GM19023 (cell line): ENCODE measurements at regions not wholly inside any gene's neighbourhood (a gene's known extent, or its start where the extent isn't known, plus 50 kb on each side); places are given as distances from the start of the nearest gene placed in this dataset.
"Not testable (repeated sequence)": the region's sequence is repeated elsewhere in the genome, so short reads cannot be mapped to it uniquely, and the experiment has no call there.

Experiments
- ATAC-seq: cut with Tn5 transposase; IDR thresholded peaks from one replicate; pipeline ENCODE4 v1.9.1; 2021; ENCODE audit warnings: mild to moderate bottlenecking, moderate library complexity; ENCODE audit not compliant: unreplicated experiment

GRCh38 chr5:116787570-116787969 lies 212.9 kb upstream of the SEMA6A start:
- no peak for ATAC-seq

- ATAC-seq, result no peak
Measured at GRCh38 chr5:116785106-116785505, 210.5 kb upstream of the SEMA6A start.

DNA sequence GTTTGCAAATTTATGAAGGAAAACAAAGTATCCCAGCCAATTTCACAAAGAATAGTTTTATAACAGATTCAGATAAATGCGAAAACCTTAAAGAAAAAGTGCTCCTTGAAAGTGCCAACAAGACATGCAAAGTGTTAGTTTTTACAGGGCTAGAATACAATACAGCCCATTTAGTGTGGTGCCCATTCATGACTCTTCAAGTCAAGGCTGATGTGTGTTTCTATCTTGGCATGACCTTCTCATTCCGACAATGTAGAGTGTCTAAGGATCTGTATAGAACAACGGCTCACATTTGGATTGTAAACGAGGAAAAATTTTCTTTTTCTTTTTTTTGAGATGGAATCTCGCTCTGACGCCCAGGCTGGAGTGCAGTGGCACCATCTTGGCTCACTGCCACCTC lies 205.2 kb upstream of the SEMA6A start:
- ATAC-seq, result no peak

- ATAC-seq, result no peak
Measured at GRCh38 chr5:116778651-116779280, 204.1 kb upstream of the SEMA6A start.

DNA sequence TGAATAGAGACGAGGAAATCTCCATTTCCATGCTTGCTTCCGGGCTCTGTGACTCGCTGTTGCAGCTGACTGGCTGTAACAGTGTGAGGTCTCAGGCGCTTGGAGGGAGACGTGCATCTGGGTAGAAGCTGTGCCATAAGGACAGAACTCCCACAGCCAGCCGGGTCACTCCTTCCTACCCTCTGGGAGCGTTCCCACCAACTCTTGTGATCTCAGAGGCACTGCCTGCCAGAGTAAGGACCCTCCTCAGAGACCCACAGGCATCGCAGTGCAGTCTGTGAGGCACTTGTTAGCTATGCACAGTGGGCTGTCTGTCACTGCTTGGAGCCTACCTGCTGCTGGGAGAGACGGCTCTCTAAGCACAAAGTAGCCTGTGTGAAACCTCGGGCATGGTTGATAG lies 203.4 kb upstream of the SEMA6A start:
- ATAC-seq, result peak; percentile 67

DNA sequence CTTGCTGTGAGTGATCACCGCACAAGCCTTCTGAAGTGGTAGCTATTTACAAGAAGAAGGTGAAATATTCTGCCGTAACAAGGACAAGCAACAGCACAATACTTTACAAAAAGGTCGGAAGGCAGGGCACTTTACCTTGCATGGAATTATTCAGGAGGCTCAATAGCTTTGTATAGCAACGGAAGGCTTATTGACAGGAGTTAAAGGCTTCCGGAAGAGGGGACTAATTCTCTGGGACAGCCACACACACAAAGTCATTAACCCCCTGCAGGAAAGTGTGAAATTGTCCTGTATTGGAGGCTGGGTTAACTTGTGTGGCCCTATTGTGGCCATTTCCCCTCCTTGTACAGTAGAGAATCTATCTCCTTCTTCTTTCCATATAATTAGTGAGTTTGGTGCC lies 199.3 kb upstream of the SEMA6A start:
- no peak for ATAC-seq

GRCh38 chr5:116772806-116773205 lies 198.2 kb upstream of the SEMA6A start:
- no peak for ATAC-seq

DNA sequence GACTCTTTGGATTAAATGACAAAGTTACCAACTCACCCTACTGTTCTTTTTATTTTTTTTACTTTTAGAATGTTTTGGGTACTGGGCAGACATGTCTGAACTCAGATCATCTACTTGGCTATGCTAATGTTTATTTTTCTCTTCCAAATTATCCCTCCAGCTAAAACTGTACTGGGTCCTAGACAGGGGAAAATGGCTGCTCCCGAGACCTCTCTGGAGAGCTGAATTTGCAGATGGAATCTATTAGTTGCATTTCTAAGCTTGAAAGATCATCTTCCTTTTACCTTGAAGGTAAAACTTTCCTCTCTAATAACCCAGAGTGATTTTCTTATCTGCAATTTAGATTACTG lies 197.5 kb upstream of the SEMA6A start:
- no peak for ATAC-seq

DNA sequence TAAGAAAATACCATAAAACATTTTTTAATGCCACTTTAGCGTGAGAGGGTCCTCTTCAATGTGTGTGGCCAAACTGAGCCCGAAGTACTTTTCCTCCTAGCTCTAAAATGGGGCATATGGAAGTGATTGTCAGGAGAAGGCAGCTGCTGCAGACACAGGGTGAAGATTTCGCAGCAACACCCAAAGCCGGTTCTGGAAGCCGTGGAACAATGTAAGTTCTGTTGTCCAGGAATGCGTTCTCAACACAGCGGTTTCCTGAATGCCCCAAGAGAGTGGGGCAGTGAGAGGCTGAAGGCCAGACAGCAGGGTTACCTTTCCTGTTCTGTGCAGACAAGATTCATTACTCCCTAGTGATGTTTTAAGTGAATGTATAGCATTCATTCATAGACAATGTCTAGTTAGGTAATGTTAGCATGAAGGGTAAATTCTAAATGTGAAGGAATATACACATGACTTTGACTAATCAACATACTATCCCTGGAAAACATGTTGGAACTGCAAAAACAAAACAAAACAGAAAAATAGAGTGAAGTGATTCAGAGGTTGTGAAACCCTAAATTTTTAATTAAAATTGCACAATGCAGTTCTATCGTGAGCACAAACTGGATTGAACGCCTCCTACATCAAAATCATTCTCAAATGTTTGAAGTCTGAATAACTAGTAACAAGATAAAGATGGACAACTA lies 197.0 kb upstream of the SEMA6A start:
- no peak for ATAC-seq

DNA sequence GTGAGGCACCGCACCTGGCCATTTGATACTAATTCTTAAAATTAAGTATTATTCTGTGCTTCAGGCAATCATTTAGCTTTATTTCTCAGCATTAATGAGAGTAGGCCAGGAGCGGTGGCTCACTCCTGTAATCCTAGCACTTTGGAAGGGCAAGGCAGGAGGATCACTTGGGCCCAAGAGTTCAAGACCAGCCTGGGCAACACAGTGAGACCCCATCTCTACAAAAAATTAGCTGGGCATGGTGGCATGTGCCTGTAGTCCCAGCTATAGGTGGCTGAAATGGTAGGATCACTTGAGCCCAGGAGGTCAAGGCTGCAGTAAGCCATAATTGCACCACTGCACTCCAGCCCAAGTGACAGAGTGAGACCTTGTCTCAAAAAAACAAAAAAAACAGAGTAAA lies 195.3 kb upstream of the SEMA6A start:
- not testable (repeated sequence) for ATAC-seq

DNA sequence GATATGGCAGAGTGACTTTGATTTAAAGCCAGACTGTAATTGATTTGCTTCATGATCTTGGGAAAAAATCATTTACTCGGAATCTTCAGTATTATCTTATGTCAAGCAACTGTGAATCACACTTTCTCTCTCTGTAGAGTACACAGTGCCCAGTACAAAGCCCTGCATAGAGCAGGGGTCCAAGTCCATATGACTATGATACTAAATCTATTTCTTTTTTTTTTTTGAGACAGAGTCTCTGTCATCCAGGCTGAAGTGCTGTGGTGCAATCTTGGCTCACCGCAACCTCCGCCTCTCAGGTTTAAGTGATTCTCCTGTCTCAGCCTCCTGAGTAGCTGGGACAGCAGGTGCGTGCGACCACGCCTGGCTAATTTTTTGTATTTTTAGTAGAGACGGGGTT lies 194.8 kb upstream of the SEMA6A start:
- ATAC-seq, result no peak

DNA sequence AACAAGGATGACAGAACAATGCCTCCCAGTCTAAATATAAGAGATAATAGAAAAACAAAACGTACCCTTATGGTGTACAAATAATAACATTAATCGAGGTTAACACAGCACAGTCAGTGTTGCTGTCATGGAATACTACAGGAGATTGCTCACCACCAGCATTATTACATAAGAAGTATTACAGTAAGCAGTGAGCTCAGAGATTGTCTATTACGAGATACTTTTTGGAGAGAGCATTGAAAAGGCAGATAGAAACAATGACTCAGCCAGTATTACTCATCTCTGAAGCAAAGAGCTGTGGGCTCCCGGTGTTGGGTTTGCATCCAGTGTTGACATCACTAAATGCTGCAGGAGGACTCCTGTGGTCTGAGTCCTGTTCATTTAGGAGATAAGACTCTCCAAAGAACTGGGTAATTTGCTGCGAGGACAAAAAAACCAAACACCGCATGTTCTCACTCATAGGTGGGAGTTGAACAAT lies 191.9 kb upstream of the SEMA6A start:
- ATAC-seq, result peak; percentile 41

DNA sequence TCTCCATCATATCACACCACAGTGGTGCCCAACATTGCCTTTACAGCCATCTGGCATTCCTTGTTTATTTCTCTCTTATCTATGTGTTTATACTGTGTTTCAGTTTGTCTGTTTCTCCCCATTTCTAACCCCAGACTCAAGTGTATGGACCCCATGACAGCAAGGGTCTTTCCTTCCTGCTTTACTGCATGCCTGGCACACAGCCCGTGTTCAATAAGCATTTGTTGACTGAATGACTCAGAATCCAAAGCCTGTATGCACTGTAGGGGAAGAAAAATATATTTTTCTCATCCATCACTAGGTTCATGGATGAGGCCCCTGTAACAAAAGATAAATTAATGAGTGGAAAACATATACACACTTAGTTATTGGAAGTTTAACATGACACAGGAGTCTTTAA lies 190.8 kb upstream of the SEMA6A start:
- ATAC-seq, result no peak

GRCh38 chr5:116764941-116765340 lies 190.3 kb upstream of the SEMA6A start:
- ATAC-seq, result no peak

DNA sequence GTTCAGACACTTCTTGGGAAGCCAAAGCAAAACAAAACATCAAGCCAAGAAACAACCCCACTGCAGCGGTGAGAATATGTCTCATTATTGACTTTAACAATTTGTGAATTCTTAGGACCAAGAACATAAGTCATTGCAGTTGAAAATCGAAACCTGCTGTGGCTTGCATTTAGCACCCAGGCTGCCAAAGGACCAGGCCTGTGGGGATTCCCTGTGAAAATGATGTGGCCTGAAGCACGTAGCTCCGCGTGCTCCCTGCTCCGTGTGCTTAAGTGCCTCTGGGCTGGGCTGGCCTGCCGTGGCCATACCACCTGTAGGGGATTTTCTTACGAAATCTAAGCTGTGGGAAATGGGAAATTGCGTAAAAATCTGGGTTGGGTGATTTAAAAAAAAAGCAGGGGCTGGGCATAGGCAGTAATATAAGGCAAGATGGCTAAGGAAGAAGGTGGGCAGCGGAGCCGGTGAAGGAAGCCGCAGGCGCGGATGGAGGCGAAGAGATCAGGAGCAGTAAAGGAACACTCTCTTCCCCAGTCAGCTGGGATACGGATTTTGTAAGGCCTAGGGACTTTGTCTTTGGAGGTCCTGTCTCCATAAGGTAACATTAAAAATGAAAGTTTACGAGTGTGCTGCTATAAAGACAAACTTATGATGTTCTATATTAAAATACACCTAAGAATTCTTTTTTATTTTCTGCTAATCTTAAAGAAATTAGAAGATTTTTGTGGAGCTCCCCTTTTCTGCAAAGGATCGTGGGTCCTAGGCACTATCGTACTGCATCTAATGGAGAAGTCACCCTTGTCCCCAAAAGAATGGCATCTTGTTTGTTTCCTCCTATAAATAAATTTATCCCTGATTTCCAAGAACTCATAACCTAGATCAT lies 189.6 kb upstream of the SEMA6A start:
- ATAC-seq, result peak; percentile 83

DNA sequence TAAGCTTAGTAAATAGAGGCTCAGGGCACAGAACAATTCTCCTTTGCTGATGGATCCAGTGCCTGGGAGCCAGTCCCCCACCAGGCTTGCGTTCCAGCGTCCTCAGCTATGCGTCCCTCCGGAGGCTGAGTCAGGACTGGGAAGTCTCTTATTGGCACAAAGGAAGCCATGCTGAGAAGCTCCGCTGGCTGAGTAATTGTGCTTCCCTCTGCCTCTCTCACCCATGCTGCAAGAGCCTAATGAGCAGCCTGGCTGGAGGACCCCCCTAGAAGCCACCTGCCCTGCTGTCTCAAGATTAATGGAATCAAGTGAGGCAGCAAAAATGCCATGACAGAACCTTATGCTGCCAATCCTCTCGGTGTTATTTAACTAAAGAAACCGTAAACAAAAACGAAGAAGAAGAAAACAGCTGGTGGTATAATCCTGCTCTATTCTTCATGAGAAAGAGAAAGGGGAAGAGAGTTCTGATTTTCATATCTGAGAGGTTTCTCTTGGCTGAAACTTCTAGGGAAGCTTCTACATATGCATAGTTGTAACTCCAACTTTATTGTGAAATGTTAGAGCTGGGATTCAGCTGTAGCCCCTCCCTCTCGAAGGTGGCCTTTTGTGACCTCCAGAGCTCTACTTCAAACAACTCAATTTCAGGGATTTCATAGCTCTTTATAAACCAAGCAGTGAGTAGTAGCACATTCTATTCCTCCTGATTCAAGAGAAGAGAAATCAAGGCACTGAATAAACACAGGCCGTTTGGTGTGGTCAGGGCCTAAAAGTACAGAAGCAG lies 185.4 kb upstream of the SEMA6A start:
- ATAC-seq, result no peak

- ATAC-seq, result no peak
Measured at GRCh38 chr5:116757326-116757725, 182.7 kb upstream of the SEMA6A start.

DNA sequence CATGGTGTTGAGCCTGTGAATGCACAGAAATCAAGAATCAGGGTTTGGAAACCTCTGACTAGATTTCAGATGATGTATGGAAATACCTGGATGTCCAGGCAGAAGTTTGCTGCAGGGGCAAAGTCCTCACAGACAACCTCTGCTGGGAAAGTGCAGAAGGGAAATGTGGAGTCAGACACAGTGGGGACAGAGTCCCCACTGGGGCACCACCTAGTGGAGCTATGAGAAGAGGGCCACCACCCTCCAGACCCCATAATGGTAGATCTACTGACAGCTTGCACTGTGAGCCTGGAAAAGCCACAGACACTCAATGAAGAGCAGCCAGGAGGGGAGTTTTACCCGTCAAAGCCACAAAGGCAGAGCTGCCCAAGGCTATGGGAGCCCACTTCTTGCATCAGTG lies 181.9 kb upstream of the SEMA6A start:
- no peak for ATAC-seq

DNA sequence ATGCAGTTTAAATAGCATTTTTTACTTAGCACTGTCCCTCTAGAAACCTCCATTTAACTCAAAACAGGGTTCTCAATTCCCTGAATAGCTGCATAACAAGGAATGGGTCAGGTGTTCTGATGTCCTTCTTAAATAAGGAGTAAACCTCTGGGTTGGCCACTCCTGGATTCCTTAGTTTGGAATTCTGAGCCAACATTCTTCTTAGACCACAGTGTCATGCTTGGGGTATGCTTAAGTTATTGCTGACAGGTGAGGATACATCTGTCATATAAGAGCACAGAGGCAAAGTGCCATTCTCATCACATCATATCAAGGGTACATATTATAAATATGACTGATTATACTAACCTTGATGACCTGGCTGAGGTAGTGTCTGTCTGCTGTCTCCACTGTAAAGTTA lies 179.9 kb upstream of the SEMA6A start:
- ATAC-seq, result no peak

DNA sequence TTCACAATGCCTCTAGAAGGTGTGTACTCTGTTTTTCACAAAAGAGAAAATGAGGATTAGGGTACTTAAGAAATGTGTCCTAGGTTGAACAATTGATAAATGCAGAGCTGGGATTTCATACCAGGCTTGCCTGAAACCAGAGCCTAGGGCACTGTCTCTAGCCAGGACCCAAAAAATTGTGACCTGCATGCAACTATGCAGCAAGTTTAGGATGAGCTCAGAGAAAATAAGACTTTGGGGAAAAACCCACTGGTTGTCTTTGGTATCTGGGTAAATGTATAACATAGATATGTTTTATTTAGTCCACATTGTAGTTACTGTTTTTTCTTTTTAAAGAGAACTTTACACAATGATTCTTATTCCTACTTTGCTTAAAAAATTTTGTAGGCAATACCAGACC lies 177.1 kb upstream of the SEMA6A start:
- no peak for ATAC-seq
